LHCN-M2 (cell line): ENCODE measurements at regions not wholly inside any gene's neighbourhood (a gene's known extent, or its start where the extent isn't known, plus 50 kb on each side); places are given as distances from the start of the nearest gene placed in this dataset.
"Not testable (repeated sequence)": the region's sequence is repeated elsewhere in the genome, so short reads cannot be mapped to it uniquely, and the experiment has no call there.

Experiments used
- DNase-seq: peaks from one replicate; pipeline ENCODE4 v3.0.0-alpha.2; 2012; ENCODE audit warnings: low read depth

GRCh38 chr16:79897453-79898146, 297.1 kb upstream of the MAF start:
- DNase-seq, result peak; percentile 45

- no peak for DNase-seq
Observed at GRCh38 chr16:79897104-79897452, 296.5 kb upstream of the MAF start.

- no peak for DNase-seq
Observed at GRCh38 chr16:79895917-79896203, 295.3 kb upstream of the MAF start.

- no peak for DNase-seq
Observed at GRCh38 chr16:79895053-79895916, 294.7 kb upstream of the MAF start.

GRCh38 chr16:79893445-79893844, 292.9 kb upstream of the MAF start:
- no peak for DNase-seq

GRCh38 chr16:79892278-79892677, 291.7 kb upstream of the MAF start:
- no peak for DNase-seq

GRCh38 chr16:79891458-79891857, 290.9 kb upstream of the MAF start:
- no peak for DNase-seq

- DNase-seq, result no peak
Observed at GRCh38 chr16:79887541-79888540, 287.3 kb upstream of the MAF start.

GRCh38 chr16:79885320-79885719, 284.8 kb upstream of the MAF start:
- no peak for DNase-seq

- DNase-seq, result no peak
Observed at GRCh38 chr16:79883494-79883893, 283.0 kb upstream of the MAF start.

- no peak for DNase-seq
Observed at GRCh38 chr16:79882340-79883005, 281.9 kb upstream of the MAF start.

GRCh38 chr16:79881107-79881506, 280.6 kb upstream of the MAF start:
- DNase-seq, result not testable (repeated sequence)

- no peak for DNase-seq
Observed at GRCh38 chr16:79876332-79876730, 275.8 kb upstream of the MAF start.

GRCh38 chr16:79874391-79874790, 273.9 kb upstream of the MAF start:
- no peak for DNase-seq

- no peak for DNase-seq
Observed at GRCh38 chr16:79873825-79874224, 273.3 kb upstream of the MAF start.

GRCh38 chr16:79871906-79872305, 271.4 kb upstream of the MAF start:
- DNase-seq, result no peak

- DNase-seq, result no peak
Observed at GRCh38 chr16:79870016-79870886, 269.7 kb upstream of the MAF start.

- no peak for DNase-seq
Observed at GRCh38 chr16:79869304-79870015, 268.9 kb upstream of the MAF start.

- no peak for DNase-seq
Observed at GRCh38 chr16:79868841-79869240, 268.3 kb upstream of the MAF start.

GRCh38 chr16:79867425-79867997, 267.0 kb upstream of the MAF start:
- DNase-seq, result no peak
